ENCODE measurements at regions not wholly inside any gene's neighbourhood (a gene's known extent, or its start where the extent isn't known, plus 50 kb on each side); places are given as distances from the start of the nearest gene placed in this dataset.

GRCh38 chr2:237167934-237168333 is 82.2 kb downstream of the COPS8 start:
- no peak for DNase-seq (ENCODE audit: low read depth, low spot score)
- no peak overlapping the region for H3K27ac ChIP-seq

GRCh38 chr2:237170020-237170419 is 84.3 kb downstream of the COPS8 start:
- H3K27ac ChIP-seq: no peak overlapping the region
- DNase-seq (ENCODE audit: low read depth, low spot score): no peak

- H3K27ac ChIP-seq: no peak overlapping the region
- no peak for DNase-seq (ENCODE audit: low read depth, low spot score)
Observed at GRCh38 chr2:237171396-237171795, 85.7 kb downstream of the COPS8 start.

DNA sequence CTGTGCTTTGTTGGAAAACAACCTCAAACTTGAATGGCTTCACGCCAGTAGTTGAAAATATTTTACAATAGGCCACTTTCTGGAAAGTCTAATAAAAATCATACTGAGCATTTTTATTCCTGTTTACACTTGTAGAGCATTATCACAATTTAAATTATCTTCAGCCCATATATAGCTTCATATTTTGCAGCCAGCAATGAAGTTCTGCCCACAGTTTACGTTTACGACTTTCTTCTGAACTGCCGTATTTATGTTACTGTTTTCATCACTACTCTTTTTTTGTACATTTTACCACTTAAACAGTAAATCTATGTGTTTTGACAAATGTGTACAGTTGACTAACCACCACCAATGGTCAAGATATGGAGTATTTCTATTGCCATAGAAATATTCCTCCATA is 86.2 kb downstream of the COPS8 start:
- H3K27ac ChIP-seq: no peak overlapping the region
- DNase-seq (ENCODE audit: low read depth, low spot score): no peak

GRCh38 chr2:237177052-237177451 is 91.4 kb downstream of the COPS8 start:
- DNase-seq (ENCODE audit: low read depth, low spot score): no peak
- no peak overlapping the region for H3K27ac ChIP-seq

DNA sequence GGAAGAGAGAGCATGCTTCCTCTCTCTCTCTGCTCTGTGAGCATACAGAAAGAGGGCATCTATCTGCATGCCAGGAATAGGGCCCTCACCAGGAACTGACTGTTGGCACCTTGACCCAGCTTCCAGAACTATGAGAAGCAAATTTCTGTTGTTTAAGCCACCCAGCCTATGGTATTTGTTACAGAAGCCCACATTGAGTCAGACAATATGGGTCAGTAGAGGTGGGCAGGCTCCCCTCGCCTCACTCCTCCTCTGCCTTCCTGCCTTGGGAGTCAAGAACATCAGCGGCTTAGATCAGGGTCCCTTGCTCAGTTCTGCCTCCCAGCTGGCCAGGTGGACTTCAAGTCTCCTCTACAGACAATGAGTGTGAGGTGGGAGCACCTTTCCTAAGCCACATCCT is 92.3 kb downstream of the COPS8 start:
- no peak for DNase-seq (ENCODE audit: low read depth, low spot score)
- no peak overlapping the region for H3K27ac ChIP-seq

DNA sequence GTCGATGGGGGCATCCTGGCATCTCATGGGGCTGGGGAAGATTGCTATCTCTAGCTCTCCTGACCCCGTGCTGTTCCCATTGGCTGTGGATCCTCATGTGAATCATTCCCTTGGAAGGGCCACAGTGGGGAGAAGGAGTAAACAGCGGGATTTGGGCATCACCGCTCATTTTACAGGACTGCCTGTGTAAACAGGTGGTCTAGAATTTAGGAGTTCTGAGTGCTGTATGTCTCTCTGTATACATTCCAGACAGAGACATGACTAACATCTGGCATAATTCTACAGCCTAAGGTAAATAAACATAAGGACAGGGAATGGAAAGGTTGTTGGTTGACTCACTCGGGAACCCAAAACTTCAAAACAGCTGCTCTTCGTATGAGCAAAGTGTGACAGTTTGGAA is 92.7 kb downstream of the COPS8 start:
- no peak overlapping the region for H3K27ac ChIP-seq
- no peak for DNase-seq (ENCODE audit: low read depth, low spot score)

DNA sequence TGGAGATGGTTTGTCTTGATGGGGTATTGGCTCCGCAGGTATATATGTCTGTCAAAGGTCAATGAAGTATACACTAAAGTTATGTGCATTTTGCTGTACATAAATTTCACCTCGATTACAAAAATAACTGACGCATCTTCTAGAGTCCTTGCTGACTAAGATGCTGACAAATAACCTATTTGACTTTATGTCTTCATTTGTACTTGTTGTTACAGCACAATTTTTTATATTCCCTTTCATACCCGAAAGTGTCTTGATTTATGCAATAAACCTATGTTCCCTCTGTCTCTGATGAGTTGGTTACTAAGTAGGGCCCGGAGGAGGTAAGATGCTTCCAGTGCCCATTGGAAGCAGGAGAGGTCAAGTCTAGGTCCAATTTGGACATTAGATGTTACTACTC is 93.5 kb downstream of the COPS8 start:
- no peak for DNase-seq (ENCODE audit: low read depth, low spot score)
- no peak overlapping the region for H3K27ac ChIP-seq

GRCh38 chr2:237180187-237180586 is 94.5 kb downstream of the COPS8 start:
- no peak overlapping the region for H3K27ac ChIP-seq
- DNase-seq (ENCODE audit: low read depth, low spot score): no peak

DNA sequence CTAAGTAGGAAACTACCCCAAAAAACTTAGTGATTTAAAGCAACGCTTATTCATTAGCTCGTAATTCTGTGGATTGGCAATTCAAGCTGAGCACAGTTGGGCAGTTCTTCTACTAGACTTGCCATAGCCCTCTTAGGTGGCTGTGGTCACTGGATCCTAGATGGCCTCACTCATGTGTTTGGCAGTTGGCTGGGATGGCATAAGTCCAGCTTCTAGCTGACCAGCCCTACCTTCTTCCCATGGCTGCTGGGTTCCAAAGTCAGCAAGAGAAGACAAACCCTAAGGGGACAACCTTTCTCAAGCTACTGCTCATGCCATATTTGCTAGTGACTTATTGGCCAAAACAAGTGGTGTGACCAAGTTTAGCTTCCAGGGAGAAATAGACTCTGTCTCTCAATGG is 95.3 kb downstream of the COPS8 start:
- DNase-seq (ENCODE audit: low read depth, low spot score): no peak
- H3K27ac ChIP-seq: no peak overlapping the region

GRCh38 chr2:237181844-237182243 is 96.2 kb downstream of the COPS8 start:
- no peak overlapping the region for H3K27ac ChIP-seq
- no peak for DNase-seq (ENCODE audit: low read depth, low spot score)

DNA sequence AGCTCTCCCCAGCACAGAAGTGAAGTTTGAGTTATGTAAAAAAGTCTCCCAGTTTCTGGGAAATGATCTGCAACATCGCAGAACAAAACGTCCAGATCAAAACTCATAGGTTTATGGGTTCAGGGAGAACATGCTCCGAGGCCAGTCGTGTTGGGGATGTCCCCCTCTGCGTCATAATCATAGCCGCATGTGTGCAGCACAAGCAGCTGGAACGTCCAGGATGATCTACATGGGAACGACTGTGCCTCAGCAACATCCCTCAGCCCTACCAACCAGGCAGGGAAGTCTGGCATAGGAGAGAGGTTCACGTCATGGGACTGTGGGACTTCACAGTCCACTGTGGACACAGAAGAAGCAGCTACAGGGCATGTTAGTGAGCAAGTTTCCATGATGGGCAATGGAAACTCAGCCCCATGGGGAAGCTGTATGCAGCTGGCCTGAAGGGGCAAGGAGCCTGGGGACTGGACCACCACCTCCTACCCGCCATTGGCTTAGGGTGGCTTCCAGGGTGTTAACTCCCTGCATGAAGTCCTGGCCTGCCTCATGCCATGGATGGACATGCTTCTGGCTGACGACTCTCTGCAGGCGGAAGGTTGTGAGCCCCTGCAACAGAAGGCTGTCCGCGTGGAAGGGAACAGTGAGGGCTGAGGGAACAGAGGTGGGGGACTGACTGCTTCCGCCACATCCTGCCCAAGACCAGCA is 96.9 kb downstream of the COPS8 start:
- no peak overlapping the region for H3K27ac ChIP-seq
- no peak for DNase-seq (ENCODE audit: low read depth, low spot score)

GRCh38 chr2:237184192-237184918 is 98.7 kb downstream of the COPS8 start:
- no peak for DNase-seq (ENCODE audit: low read depth, low spot score)
- H3K27ac ChIP-seq: no peak overlapping the region

GRCh38 chr2:237184919-237185552 is 99.3 kb downstream of the COPS8 start:
- H3K27ac ChIP-seq: no peak overlapping the region
- no peak for DNase-seq (ENCODE audit: low read depth, low spot score)

DNA sequence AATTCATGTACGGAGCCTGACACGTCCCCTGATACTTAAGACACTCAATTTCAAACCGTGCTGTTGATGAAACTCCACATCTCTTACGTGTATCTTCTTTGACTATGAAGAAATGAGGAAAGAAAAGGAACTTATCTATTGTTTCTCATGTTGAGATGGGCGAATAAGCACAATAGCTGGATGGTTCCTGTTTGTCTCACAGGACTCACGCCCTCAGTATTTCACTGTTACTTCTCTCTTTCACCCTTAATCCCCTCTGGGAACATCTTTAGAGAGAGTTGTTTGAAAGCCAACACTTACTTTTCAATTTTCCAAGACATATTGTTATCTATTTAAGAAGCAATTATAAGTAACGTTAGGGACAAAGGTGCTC is 99.8 kb downstream of the COPS8 start:
- DNase-seq (ENCODE audit: low read depth, low spot score): no peak
- H3K27ac ChIP-seq: no peak overlapping the region

- DNase-seq (ENCODE audit: low read depth, low spot score): no peak
- no peak overlapping the region for H3K27ac ChIP-seq
Observed at GRCh38 chr2:237189799-237190198, 104.1 kb downstream of the COPS8 start.

GRCh38 chr2:237190966-237191713 is 105.5 kb downstream of the COPS8 start:
- H3K27ac ChIP-seq: no peak overlapping the region
- DNase-seq (ENCODE audit: low read depth, low spot score): no peak

DNA sequence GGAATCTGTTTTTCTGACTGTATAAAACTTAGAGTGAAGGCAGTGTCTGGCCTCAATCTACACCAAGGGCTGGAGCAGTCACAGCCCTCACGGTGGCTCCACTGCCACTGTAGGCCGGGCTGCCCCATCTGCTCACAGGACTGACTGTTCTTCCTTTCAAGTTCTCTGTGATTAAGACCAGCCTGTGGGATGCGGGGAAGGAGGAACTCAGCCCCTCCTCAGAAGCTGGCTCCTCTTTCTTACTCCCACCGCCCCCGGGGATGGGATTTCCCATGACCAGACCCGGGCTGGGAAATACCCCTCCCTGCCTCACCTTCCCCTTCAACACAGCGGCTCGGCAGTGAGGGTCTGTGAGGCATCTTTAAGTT is 106.0 kb downstream of the COPS8 start:
- no peak for DNase-seq (ENCODE audit: low read depth, low spot score)
- H3K27ac ChIP-seq: no peak overlapping the region

DNA sequence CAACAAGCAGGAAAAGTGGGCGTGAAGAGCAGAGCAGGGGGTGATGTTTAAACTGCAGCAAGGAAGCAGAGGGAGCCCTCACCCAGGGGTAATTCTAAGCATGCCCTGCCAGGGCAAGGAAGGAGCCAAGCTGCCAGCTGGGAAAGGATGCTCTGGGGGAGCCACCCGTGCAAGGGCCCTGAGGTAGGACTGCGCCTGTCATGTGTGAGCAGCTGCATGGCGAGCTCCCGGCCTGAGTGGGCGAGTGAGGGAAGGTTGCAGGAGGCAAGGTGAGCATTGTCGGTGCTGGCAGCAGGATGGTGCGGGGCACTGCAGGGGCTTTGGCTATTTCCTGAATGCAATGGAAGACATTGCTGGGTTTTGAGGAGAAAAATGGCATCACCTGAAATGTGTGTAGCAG is 107.2 kb downstream of the COPS8 start:
- no peak for DNase-seq (ENCODE audit: low read depth, low spot score)
- no peak overlapping the region for H3K27ac ChIP-seq

- H3K27ac ChIP-seq: no peak overlapping the region
- no peak for DNase-seq (ENCODE audit: low read depth, low spot score)
Observed at GRCh38 chr2:237193436-237193835, 107.7 kb downstream of the COPS8 start.

- no peak for DNase-seq (ENCODE audit: low read depth, low spot score)
- H3K27ac ChIP-seq: no peak overlapping the region
Observed at GRCh38 chr2:237194081-237194480, 108.4 kb downstream of the COPS8 start.

All from epithelial cell of prostate (primary cell).